Loucy (cell line): ENCODE measurements at regions not wholly inside any gene's neighbourhood (a gene's known extent, or its start where the extent isn't known, plus 50 kb on each side); places are given as distances from the start of the nearest gene placed in this dataset.

Experiments used
- H2AFZ ChIP-seq: fragments of 200-600 bp; sonication (generic); 2 replicates; pipeline ENCODE4 v1.6.0; 2016; ENCODE audit warnings: antibody characterized with exemption, mild to moderate bottlenecking, low read length, moderate library complexity
- H3F3A ChIP-seq: fragments of 200-600 bp; 2 replicates; pipeline ENCODE4 v1.6.0; 2016; ENCODE audit warnings: antibody characterized with exemption, low read depth, mild to moderate bottlenecking
- H3K27me3 ChIP-seq: fragments of 200-600 bp; sonication (generic); 2 replicates; pipeline ENCODE4 v1.6.1; 2014; ENCODE audit warnings: low read length, mild to moderate bottlenecking; ENCODE audit not compliant: insufficient read depth, poor library complexity, severe bottlenecking
- H3K36me3 ChIP-seq: fragments of 200-600 bp; sonication (generic); 2 replicates; pipeline ENCODE4 v1.6.1; 2016; ENCODE audit warnings: low read length; ENCODE audit not compliant: insufficient read depth
- H3K4me1 ChIP-seq: fragments of 200-600 bp; sonication (generic); 2 replicates; pipeline ENCODE4 v1.5.1; 2014; ENCODE audit warnings: low read length, mild to moderate bottlenecking; ENCODE audit not compliant: insufficient read depth, poor library complexity, severe bottlenecking
- H3K4me2 ChIP-seq: fragments of 200-600 bp; sonication (generic); 2 replicates; pipeline ENCODE4 v1.6.0; 2014; ENCODE audit warnings: antibody characterized with exemption, low read length, low read depth, mild to moderate bottlenecking; ENCODE audit not compliant: poor library complexity, severe bottlenecking
- H3K4me3 ChIP-seq: fragments of 200-600 bp; sonication (generic); 2 replicates; pipeline ENCODE4 v1.5.1; 2014; ENCODE audit warnings: low read length, mild to moderate bottlenecking, mixed read lengths; ENCODE audit not compliant: poor library complexity, severe bottlenecking
- H3K79me2 ChIP-seq: fragments of 200-600 bp; sonication (generic); 2 replicates; pipeline ENCODE4 v1.6.1; 2014; ENCODE audit warnings: low read length; ENCODE audit not compliant: insufficient read depth
- H3K9ac ChIP-seq: fragments of 200-600 bp; sonication (generic); 2 replicates; pipeline ENCODE4 v1.6.0; 2014; ENCODE audit warnings: mild to moderate bottlenecking, low read depth, low read length, moderate library complexity; ENCODE audit not compliant: poor library complexity, severe bottlenecking
- H3K9me2 ChIP-seq: fragments of 200-600 bp; sonication (generic); replicated peaks from 2 replicates; pipeline ENCODE4 v1.6.1; 2016; ENCODE audit warnings: low read depth, low read length, mixed read lengths
- H3K9me3 ChIP-seq: fragments of 200-600 bp; sonication (generic); 2 replicates; pipeline ENCODE4 v1.6.1; 2014; ENCODE audit warnings: mild to moderate bottlenecking, antibody characterized with exemption, low read length, low read depth; ENCODE audit not compliant: insufficient read depth
- H4K20me1 ChIP-seq: fragments of 200-600 bp; sonication (generic); 2 replicates; pipeline ENCODE4 v1.6.0; 2014; ENCODE audit warnings: antibody characterized with exemption, low read length, mild to moderate bottlenecking; ENCODE audit not compliant: insufficient read depth, poor library complexity, severe bottlenecking
- EZH2phosphoT487 ChIP-seq: fragments of 200-600 bp; IDR thresholded peaks from 2 replicates; pipeline ENCODE4 v1.6.1; 2018; ENCODE audit warnings: antibody characterized with exemption, mild to moderate bottlenecking, moderate library complexity, borderline replicate concordance
- TF ChIP-seq, protein P1 (sequence below): fragments of 200-600 bp; sonication (generic); conservative IDR thresholded peaks from 2 replicates; pipeline ENCODE4 v1.5.1; 2014; ENCODE audit warnings: mild to moderate bottlenecking, antibody characterized with exemption, low read length

DNA sequence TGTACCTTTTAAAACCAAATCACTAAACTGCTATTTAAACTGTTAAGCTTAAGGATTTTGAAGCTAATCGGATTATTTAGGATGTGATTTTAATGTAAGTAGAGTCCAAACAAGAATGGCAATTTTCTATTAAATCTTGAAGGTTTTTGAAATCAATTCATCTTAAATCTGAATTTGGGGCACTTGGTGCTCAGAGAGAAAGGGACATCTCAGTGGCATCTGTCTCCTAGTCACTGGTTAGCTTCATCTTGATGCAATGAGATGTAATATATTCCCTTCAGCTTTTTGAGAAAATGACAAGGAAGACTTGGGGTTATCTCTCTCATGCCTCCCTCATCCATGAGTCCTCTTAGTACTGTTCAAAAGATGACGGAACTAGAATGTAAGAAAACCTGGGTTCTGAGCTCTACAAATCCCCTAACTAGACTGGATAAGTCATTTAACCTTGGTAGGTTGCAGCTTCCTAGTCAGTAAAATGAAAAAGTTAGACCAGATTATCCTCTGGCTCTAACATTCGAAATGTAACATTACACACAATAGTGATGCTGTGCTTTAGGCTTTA, 198.5 kb upstream of the NEBL start:
- no peaks in the 10 kb centered on the region for H3K36me3 ChIP-seq
- H3K9me2 ChIP-seq: no peaks in the 10 kb centered on the region
- TF ChIP-seq EZH2phosphoT487: no peak
- TF ChIP-seq, protein P1, sequence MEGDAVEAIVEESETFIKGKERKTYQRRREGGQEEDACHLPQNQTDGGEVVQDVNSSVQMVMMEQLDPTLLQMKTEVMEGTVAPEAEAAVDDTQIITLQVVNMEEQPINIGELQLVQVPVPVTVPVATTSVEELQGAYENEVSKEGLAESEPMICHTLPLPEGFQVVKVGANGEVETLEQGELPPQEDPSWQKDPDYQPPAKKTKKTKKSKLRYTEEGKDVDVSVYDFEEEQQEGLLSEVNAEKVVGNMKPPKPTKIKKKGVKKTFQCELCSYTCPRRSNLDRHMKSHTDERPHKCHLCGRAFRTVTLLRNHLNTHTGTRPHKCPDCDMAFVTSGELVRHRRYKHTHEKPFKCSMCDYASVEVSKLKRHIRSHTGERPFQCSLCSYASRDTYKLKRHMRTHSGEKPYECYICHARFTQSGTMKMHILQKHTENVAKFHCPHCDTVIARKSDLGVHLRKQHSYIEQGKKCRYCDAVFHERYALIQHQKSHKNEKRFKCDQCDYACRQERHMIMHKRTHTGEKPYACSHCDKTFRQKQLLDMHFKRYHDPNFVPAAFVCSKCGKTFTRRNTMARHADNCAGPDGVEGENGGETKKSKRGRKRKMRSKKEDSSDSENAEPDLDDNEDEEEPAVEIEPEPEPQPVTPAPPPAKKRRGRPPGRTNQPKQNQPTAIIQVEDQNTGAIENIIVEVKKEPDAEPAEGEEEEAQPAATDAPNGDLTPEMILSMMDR: no peak

DNA sequence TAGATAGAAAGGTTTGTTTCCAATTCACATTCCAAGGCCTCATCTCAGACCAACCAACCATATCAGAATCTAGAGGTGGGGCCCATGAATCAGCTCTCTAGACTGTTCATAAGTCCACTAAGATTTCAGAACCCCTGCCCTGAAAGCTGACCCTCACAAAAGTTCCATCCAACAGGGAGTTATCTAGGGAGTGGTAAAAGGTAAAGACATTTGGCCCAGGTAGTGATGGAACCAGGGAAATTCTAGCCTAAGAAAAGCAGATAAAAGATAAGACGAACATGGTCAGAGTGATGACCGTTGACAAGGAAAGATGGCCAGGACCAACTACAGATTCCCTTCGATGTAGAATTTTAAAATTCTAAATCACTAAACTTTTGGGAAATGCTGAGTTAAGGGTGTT, 198.0 kb upstream of the NEBL start:
- no peaks in the 10 kb centered on the region for H3K36me3 ChIP-seq
- no peak for TF ChIP-seq EZH2phosphoT487
- TF ChIP-seq, protein P1: no peak
- no peaks in the 10 kb centered on the region for H3F3A ChIP-seq
- no peaks in the 10 kb centered on the region for H3K4me1 ChIP-seq
- H3K9ac ChIP-seq: no peak overlapping the region
- no peak overlapping the region for H3K4me2 ChIP-seq
- no peaks in the 10 kb centered on the region for H3K27me3 ChIP-seq
- no peak overlapping the region for H2AFZ ChIP-seq
- H3K9me2 ChIP-seq: no peaks in the 10 kb centered on the region
- no peaks in the 10 kb centered on the region for H3K79me2 ChIP-seq
- no peaks in the 10 kb centered on the region for H4K20me1 ChIP-seq
- H3K4me3 ChIP-seq: no peak overlapping the region
- no peaks in the 10 kb centered on the region for H3K9me3 ChIP-seq

More for the DNA sequence above, 198.5 kb upstream of the NEBL start:
- H2AFZ ChIP-seq: no peak overlapping the region
- H3K79me2 ChIP-seq: no peaks in the 10 kb centered on the region
- H3K27me3 ChIP-seq: no peaks in the 10 kb centered on the region
- H4K20me1 ChIP-seq: no peaks in the 10 kb centered on the region
- no peaks in the 10 kb centered on the region for H3K9me3 ChIP-seq
- H3F3A ChIP-seq: no peaks in the 10 kb centered on the region
- no peak overlapping the region for H3K4me2 ChIP-seq
- H3K4me3 ChIP-seq: no peak overlapping the region
- no peaks in the 10 kb centered on the region for H3K4me1 ChIP-seq
- no peak overlapping the region for H3K9ac ChIP-seq

DNA sequence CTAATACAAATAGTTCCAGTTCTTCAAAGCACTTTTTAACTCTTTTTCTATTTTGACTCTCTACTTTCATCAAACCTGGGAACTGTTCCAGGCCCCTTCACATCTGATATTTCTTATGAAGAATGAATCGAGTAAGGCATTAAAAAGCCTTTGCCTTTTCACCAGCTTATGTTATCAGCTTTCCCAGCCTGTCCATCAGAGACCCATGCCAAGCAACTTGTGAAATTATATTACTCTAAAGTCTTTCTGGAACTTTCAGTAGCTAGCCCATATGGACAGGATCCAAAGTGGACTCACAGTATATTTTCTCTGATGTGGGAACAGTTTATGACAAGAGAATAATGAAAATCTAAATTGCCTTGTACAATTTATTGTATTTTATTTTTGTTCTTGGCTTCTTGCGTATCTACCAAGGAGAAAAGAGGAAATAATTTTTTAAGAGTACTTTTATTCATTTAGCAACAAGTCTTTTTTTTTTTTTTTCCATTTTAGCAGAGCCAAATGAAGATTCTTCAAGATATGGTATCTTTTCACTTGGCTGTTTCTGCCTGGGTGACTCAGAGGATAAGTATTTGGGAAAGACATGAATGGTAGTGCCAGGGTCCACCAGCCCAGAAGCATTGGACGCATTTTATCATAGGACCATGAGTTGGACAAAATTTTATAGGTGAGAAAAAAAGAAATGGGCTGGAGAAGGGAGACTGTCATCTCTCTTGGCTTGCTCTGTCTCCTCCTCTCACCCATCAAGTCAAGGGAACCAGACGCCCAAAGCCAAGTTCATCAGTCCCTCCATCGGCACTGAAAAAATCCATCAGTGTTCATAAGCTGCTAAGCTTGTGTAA, 195.8 kb upstream of the NEBL start:
- Histone ChIP-seq H3K36me3 (no peaks in the 10 kb centered on the region), H3K9me3 (no peaks in the 10 kb centered on the region), H3K4me3 (no peak overlapping the region), H2AFZ (no peak overlapping the region), H4K20me1 (no peaks in the 10 kb centered on the region), H3K4me1 (no peaks in the 10 kb centered on the region), H3K4me2 (no peak overlapping the region), H3K27me3 (no peaks in the 10 kb centered on the region), H3K9ac (no peak overlapping the region), H3K79me2 (no peaks in the 10 kb centered on the region), H3K9me2 (no peaks in the 10 kb centered on the region), H3F3A (no peaks in the 10 kb centered on the region)
- TF ChIP-seq, protein P1: no peak
- no peak for TF ChIP-seq EZH2phosphoT487
